ENCODE measurements at regions not wholly inside any gene's neighbourhood (a gene's known extent, or its start where the extent isn't known, plus 50 kb on each side); places are given as distances from the start of the nearest gene placed in this dataset.

- TF ChIP-seq, protein P1, sequence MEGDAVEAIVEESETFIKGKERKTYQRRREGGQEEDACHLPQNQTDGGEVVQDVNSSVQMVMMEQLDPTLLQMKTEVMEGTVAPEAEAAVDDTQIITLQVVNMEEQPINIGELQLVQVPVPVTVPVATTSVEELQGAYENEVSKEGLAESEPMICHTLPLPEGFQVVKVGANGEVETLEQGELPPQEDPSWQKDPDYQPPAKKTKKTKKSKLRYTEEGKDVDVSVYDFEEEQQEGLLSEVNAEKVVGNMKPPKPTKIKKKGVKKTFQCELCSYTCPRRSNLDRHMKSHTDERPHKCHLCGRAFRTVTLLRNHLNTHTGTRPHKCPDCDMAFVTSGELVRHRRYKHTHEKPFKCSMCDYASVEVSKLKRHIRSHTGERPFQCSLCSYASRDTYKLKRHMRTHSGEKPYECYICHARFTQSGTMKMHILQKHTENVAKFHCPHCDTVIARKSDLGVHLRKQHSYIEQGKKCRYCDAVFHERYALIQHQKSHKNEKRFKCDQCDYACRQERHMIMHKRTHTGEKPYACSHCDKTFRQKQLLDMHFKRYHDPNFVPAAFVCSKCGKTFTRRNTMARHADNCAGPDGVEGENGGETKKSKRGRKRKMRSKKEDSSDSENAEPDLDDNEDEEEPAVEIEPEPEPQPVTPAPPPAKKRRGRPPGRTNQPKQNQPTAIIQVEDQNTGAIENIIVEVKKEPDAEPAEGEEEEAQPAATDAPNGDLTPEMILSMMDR (conservative IDR thresholded peaks at IDR 0.05; ENCODE audit: low read depth, low read length) = no peak
- H3K4me3 ChIP-seq (ENCODE audit: low read depth, low read length) = no peak overlapping the region
- DNase-seq (ENCODE audit: low read depth) = no peak
Observed at GRCh38 chr21:38622081-38622826, 124.0 kb upstream of the ERG start.

- no peak for DNase-seq (ENCODE audit: low read depth)
- TF ChIP-seq, protein P1 (conservative IDR thresholded peaks at IDR 0.05; ENCODE audit: low read depth, low read length) = no peak
- H3K4me3 ChIP-seq (ENCODE audit: low read depth, low read length) = no peak overlapping the region
Observed at GRCh38 chr21:38622827-38623209, 124.5 kb upstream of the ERG start.

DNA sequence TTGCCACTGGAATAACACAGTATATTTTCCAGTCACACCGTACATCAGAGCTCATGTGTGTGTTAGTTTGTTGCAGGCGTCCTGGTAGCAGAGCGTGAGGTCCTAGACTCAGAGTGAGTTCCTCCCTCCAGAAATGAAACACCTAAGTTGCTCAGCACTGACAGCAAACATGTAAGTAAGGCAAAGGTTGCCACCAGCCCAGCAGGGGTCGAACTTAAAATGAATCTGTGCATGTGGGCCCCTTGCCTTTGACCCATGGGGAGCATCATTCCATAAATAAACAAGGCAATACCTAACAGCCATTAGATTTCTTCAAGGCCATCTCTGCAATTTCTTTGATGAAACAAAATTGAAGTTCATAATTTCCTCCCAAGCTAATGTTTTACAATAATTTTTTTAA, 125.3 kb upstream of the ERG start:
- TF ChIP-seq, protein P1 (conservative IDR thresholded peaks at IDR 0.05; ENCODE audit: low read depth, low read length) = no peak
- DNase-seq (ENCODE audit: low read depth) = no peak
- H3K4me3 ChIP-seq (ENCODE audit: low read depth, low read length) = no peak overlapping the region

GRCh38 chr21:38625000-38625399, 126.7 kb upstream of the ERG start:
- TF ChIP-seq, protein P1 (conservative IDR thresholded peaks at IDR 0.05; ENCODE audit: low read depth, low read length) = no peak
- H3K4me3 ChIP-seq (ENCODE audit: low read depth, low read length) = no peak overlapping the region
- DNase-seq (ENCODE audit: low read depth) = no peak

GRCh38 chr21:38626306-38626705, 128.0 kb upstream of the ERG start:
- H3K4me3 ChIP-seq (ENCODE audit: low read depth, low read length) = no peak overlapping the region
- DNase-seq (ENCODE audit: low read depth) = no peak
- TF ChIP-seq, protein P1 (conservative IDR thresholded peaks at IDR 0.05; ENCODE audit: low read depth, low read length) = no peak

- TF ChIP-seq, protein P1 (conservative IDR thresholded peaks at IDR 0.05; ENCODE audit: low read depth, low read length) = no peak
- no peak for DNase-seq (ENCODE audit: low read depth)
- no peak overlapping the region for H3K4me3 ChIP-seq (ENCODE audit: low read depth, low read length)
Observed at GRCh38 chr21:38628349-38628748, 130.1 kb upstream of the ERG start.

GRCh38 chr21:38631206-38631605, 132.9 kb upstream of the ERG start:
- no peak overlapping the region for H3K4me3 ChIP-seq (ENCODE audit: low read depth, low read length)
- TF ChIP-seq, protein P1 (conservative IDR thresholded peaks at IDR 0.05; ENCODE audit: low read depth, low read length) = no peak
- no peak for DNase-seq (ENCODE audit: low read depth)
